Spleen (tissue), 7 donors: ENCODE measurements at regions not wholly inside any gene's neighbourhood (a gene's known extent, or its start where the extent isn't known, plus 50 kb on each side); places are given as distances from the start of the nearest gene placed in this dataset.
"Not testable (repeated sequence)": the region's sequence is repeated elsewhere in the genome, so short reads cannot be mapped to it uniquely, and the experiment has no call there.

Experiments
- CTCF ChIP-seq, 11 experiments: fragments of 200-600 bp in 7 of 11; fragments of 450-650 bp in 4 of 11; sonication (generic) in 4 of 11; IDR thresholded peaks in 8 of 11; conservative IDR thresholded peaks in 3 of 11; 1 replicate in 7 of 11; 2 replicates in 4 of 11; pipeline versions ENCODE4 v1.4.0 to v1.8.0; 2016 to 2021; ENCODE audit warnings: antibody characterized with exemption in 11 of 11, inconsistent platforms in 4 of 11, mild to moderate bottlenecking in 1 of 11
- POLR2A ChIP-seq, 3 donors: fragments of 450-650 bp; IDR thresholded peaks; one replicate each; pipeline ENCODE4 v1.5.1; 2017; ENCODE audit warnings: antibody characterized with exemption in 3 of 3, mild to moderate bottlenecking in 1 of 3
- POLR2AphosphoS5 ChIP-seq, 3 donors: sonication (generic); formaldehyde crosslinking; IDR thresholded peaks; one replicate each; pipeline ENCODE4 v1.5.1; 2017; ENCODE audit warnings: antibody characterized with exemption in 3 of 3
- donor health status: DM: no; HTN: no; CAD: no; lungs with moderate emphysema.
- donor health status: DM: no; HTN: no; CAD: no.
- donor health status: DM: no; HTN: no; CAD: no.

DNA sequence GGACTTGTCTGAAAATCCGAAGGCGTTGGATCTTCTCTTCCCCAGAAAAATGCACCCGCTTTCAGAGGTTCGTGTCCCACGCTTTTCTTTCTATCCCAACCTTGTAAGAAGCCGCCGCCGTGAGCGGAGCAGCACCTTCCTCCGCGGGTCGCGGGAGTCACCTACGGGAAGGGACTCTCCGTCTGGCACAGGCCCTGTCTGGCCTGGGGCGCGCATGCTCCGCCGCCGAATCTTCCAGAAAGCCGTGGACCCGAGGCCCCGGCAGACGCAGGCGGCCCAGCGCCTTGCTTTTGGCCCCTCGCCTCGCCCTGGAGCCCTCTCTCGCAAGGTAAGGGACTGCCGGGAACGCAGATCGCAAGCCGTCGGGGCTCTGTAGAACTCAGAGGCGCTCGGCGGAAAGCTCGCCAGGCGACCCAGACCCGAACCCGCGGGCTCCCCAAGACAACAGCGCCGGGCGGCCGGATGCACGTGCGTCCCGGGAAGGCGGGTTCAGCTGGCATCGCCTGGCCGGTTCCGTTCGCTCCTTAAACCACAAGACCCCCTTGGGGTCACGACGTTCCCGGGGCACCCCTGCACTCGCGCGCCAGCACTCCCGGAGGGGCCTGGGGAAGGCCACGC lies 4055.2 kb upstream of the TPTE start:
- not testable (repeated sequence) for TF ChIP-seq CTCF (IDR thresholded peaks at IDR 0.05 in 8 of 11, conservative IDR thresholded peaks at IDR 0.05 in 3 of 11); POLR2A (IDR thresholded peaks at IDR 0.05); POLR2AphosphoS5 (IDR thresholded peaks at IDR 0.05)
